ENCODE measurements at regions not wholly inside any gene's neighbourhood (a gene's known extent, or its start where the extent isn't known, plus 50 kb on each side); places are given as distances from the start of the nearest gene placed in this dataset.

- TF ChIP-seq ZBTB7A (CRISPR knock-in tag; IDR thresholded peaks at IDR 0.05), result no peak
- no peak for TF ChIP-seq BRCA1 (CRISPR knock-in tag; IDR thresholded peaks at IDR 0.05)
- no peak for TF ChIP-seq PATZ1 (CRISPR knock-in tag; IDR thresholded peaks at IDR 0.05)
- TF ChIP-seq ZNF17 (CRISPR knock-in tag; IDR thresholded peaks at IDR 0.05), result no peak
- TF ChIP-seq HNRNPLL (IDR thresholded peaks at IDR 0.05; ENCODE audit: low read depth, low read length, poor library complexity, severe bottlenecking), result no peak
Observed at GRCh38 chr2:173692068-173692467, 273.1 kb downstream of the SP3 start.

All from HepG2 (cell line).